A673 (cell line): ENCODE measurements at regions not wholly inside any gene's neighbourhood (a gene's known extent, or its start where the extent isn't known, plus 50 kb on each side); places are given as distances from the start of the nearest gene placed in this dataset.

Experiments
- BruUV-seq: library from RNA; stranded (reverse); fragments of 400-500 nt; replicated peaks from 2 replicates; lab custom pipeline; 2021; lab: Mats Ljungman, UMichigan
- CTCF ChIA-PET: fragments of 300-600 bp; sonication (Branson Sonifier 250); formaldehyde crosslinking; loops from one replicate; lab custom pipeline; 2022; ENCODE audit warnings: antibody characterized with exemption; lab: Charles Lee
- POLR2A ChIA-PET: fragments of 300-600 bp; sonication (Branson Sonifier 250); formaldehyde crosslinking; loops from one replicate; lab custom pipeline; 2022; ENCODE audit warnings: antibody characterized with exemption; ENCODE audit not compliant: low non-redundant PET; lab: Charles Lee
- DNase-seq: peaks from one replicate; pipeline ENCODE4 v3.0.0-alpha.2; 2015; ENCODE audit warnings: low spot score
- H3K27ac ChIP-seq: fragments of 200-600 bp; sonication (generic); 2 replicates; pipeline ENCODE4 v1.5.1; 2016; ENCODE audit warnings: mixed run types, low read depth, mild to moderate bottlenecking, mixed read lengths, antibody characterized with exemption, low read length; ENCODE audit not compliant: poor library complexity, severe bottlenecking
- H3K27me3 ChIP-seq: fragments of 200-600 bp; sonication (generic); replicated peaks from 2 replicates; pipeline ENCODE4 v1.6.1; 2017; ENCODE audit warnings: mixed run types, low read depth, mild to moderate bottlenecking, mixed read lengths, antibody characterized with exemption, low read length; ENCODE audit not compliant: insufficient read depth, poor library complexity
- H3K36me3 ChIP-seq: fragments of 200-600 bp; sonication (generic); 2 replicates; pipeline ENCODE4 v1.6.1; 2016; ENCODE audit warnings: mixed run types, mild to moderate bottlenecking, mixed read lengths, antibody characterized with exemption, low read length; ENCODE audit not compliant: insufficient read depth, poor library complexity, severe bottlenecking
- H3K4me1 ChIP-seq: fragments of 200-600 bp; sonication (generic); 2 replicates; pipeline ENCODE4 v1.6.1; 2017; ENCODE audit warnings: mixed run types, mild to moderate bottlenecking, mixed read lengths, antibody characterized with exemption, low read length; ENCODE audit not compliant: insufficient read depth, poor library complexity, severe bottlenecking
- H3K4me3 ChIP-seq: fragments of 200-600 bp; sonication (generic); 2 replicates; pipeline ENCODE4 v1.5.1; 2016; ENCODE audit warnings: low read depth, mixed run types, mild to moderate bottlenecking, mixed read lengths, low read length; ENCODE audit not compliant: poor library complexity, severe bottlenecking
- H3K9me3 ChIP-seq: fragments of 200-600 bp; sonication (generic); 2 replicates; pipeline ENCODE4 v1.6.1; 2016; ENCODE audit warnings: mixed run types, low read depth, mild to moderate bottlenecking, mixed read lengths, antibody characterized with exemption, low read length; ENCODE audit not compliant: poor library complexity, severe bottlenecking
- EZH2 ChIP-seq: fragments of 200-600 bp; sonication (generic); IDR thresholded peaks from 2 replicates; pipeline ENCODE4 v1.6.1; 2017; ENCODE audit warnings: borderline replicate concordance, low read depth, mild to moderate bottlenecking, mixed read lengths, antibody characterized with exemption, low read length; ENCODE audit not compliant: poor library complexity, severe bottlenecking
- intact Hi-C: fragments of 100-400 bp; cut with micrococcal nuclease; formaldehyde crosslinking; loops from one replicate; pipeline ENCODE4 v1.10.0; 2022; ENCODE audit not compliant: unreplicated experiment
- TF ChIP-seq, protein P1 (sequence below): fragments of 300-800, 200-600 bp; sonication (generic); conservative IDR thresholded peaks from 2 replicates; pipeline ENCODE4 v1.5.1; 2017; ENCODE audit warnings: low read depth, mild to moderate bottlenecking, antibody characterized with exemption, low read length, moderate library complexity, mixed read lengths

DNA sequence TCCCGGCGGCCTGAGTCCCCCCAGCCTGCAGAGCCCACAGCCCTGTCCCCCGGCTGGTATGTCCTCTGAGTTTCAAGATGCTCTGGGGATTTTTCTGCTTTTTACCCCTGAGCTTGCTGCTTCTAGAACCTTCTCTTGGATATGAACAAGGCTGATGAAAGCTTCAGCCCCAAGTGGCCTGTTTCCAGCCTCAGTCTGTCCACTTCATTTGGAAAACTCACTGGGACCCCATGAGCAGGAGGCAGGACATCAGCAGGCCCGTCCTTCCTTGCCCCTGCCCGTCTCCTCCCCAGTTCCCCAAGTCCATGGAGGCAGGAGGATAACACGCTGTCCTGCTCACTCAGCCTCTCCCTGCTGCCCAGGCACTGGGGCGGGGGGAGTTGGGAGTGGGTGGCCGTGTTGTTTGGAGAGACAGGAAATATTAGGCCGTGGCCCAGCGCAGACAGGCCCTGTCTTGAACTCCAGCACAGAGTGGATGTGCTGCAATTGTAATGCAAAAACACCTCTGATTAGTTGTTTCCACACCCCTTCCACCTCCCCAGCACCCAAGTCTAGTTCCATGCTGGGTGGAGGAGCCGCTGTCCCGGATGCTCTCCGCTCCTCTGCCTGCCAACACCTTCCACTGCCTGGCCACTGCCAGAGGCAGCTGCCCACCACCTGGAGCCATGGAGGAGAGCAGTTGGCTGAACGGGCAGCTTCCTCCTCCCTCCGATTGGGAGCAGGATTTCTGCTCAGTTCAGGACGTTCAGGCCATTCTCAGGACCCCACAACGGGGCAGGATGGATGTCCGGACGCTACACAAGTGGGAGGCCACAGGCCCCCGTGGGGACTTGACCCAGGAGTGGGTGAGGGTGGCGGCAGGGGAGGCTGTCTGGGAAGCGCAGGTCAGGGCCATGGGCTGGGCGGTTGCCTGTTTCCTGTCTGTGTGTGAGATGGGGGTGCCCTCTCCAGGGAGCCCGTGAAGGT is 216.9 kb upstream of the GSE1 start:
- POLR2A ChIA-PET, result no interaction called here
- Histone ChIP-seq H3K4me3 (no peak overlapping the region), H3K9me3 (no peaks in the 10 kb centered on the region), H3K27ac (peak overlapping the region; percentile 54), H3K27me3 (no peaks in the 10 kb centered on the region), H3K36me3 (no peaks in the 10 kb centered on the region), H3K4me1 (peaks cover 43% of the 10 kb centered on the region)
- CTCF ChIA-PET, result interaction anchor here (0.6 to 1.5 kb wide), 4 partner anchors 20 to 214 kb away, joined by 3 to 5 read pairs (median 4); no protein-coding TSS in a partner anchor
- DNase-seq, result peak; percentile 50
- intact Hi-C loops, result loop anchor here (10.0 kb wide), 1 partner anchor 281 kb away; the partner anchor contains the start of gene CIBAR2
- BruUV-seq, result no TSS peak
- TF ChIP-seq, protein P1, sequence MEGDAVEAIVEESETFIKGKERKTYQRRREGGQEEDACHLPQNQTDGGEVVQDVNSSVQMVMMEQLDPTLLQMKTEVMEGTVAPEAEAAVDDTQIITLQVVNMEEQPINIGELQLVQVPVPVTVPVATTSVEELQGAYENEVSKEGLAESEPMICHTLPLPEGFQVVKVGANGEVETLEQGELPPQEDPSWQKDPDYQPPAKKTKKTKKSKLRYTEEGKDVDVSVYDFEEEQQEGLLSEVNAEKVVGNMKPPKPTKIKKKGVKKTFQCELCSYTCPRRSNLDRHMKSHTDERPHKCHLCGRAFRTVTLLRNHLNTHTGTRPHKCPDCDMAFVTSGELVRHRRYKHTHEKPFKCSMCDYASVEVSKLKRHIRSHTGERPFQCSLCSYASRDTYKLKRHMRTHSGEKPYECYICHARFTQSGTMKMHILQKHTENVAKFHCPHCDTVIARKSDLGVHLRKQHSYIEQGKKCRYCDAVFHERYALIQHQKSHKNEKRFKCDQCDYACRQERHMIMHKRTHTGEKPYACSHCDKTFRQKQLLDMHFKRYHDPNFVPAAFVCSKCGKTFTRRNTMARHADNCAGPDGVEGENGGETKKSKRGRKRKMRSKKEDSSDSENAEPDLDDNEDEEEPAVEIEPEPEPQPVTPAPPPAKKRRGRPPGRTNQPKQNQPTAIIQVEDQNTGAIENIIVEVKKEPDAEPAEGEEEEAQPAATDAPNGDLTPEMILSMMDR, result no peak
- TF ChIP-seq EZH2, result no peak

DNA sequence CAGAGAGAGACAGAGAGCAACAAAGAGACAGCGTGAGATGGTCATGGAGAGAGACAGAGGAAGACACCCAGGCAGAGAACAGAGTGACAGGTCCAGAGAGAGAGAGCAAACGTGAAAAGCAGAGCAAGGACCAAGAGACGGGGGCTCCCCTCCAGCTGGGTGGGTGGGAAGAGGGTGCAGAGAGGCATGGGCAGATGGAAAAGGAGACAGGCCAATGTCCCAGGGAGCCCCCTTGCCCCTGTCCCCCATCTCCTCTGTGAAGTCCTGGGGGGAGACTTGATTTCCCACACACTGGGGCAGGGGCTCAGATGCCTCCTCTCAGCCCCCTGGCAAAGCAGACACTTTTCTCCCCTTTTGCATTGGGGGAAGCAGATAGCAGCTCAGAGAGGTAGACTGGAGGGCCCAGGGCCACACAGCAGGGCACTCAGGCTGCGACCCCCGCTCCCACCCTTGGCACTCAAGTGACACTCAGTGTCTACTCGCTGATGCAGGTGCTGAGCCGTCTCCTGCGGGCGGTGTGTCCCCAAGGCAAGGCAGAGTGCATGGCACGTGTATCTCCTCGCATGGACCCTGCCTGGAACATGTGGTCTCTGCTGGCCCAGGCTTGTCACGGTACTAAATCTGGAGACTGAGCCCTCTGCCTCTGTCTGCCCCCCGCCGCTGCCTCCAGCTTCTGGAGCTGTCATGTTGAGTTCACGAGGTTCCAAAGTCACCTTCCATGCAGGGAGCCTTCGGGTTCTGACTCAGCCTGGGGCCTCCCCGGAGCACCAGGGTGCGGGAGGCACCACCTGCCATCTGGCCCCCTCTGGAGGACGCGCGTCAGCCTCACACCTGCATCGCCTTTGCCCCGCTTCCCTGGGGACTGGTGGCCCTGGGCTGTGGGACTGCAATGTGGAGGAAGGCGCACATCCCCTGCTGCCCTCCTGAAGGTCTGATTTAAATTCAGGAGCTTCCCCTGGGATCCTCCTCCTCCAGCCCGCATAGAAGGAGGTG is 215.9 kb upstream of the GSE1 start:
- intact Hi-C loops, result loop anchor here (10.0 kb wide), 1 partner anchor 282 kb away; the partner anchor contains the start of gene CIBAR2
- no peak overlapping the region for H3K27ac ChIP-seq
- ChIA-PET POLR2A (no interaction called here), CTCF (interaction anchor here (0.6 kb wide), 1 partner anchor 19 kb away, joined by 3 read pairs; no protein-coding TSS in a partner anchor)
- no TSS peak for BruUV-seq
- no peaks in the 10 kb centered on the region for H3K27me3 ChIP-seq
- H3K9me3 ChIP-seq, result no peaks in the 10 kb centered on the region
- H3K4me1 ChIP-seq, result peaks cover 52% of the 10 kb centered on the region
- no peak overlapping the region for H3K4me3 ChIP-seq
- H3K36me3 ChIP-seq, result no peaks in the 10 kb centered on the region
- no peak for TF ChIP-seq EZH2
- TF ChIP-seq, protein P1, result no peak
- no peak for DNase-seq

DNA sequence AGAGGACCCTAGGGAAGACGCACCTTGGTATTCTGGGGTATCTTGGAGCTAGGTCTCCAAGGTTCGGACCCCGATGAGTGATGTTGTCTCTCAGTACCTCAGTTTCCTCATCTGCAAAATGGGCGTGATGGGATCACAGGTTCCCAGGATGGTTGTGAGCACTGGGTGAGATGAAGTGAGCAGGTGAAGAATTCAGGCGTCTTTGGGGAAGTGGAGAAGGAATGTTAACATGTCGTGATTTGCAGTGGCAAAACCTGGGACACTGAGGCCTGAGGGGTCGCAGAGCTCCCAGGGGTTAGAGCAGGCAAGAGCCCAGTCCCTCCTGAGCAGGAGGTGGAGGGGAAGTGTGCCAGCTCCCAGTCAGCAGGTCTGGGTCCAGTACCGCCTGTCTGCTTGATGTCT is 215.1 kb upstream of the GSE1 start:
- DNase-seq, result no peak
- POLR2A ChIA-PET, result no interaction called here
- TF ChIP-seq, protein P1, result no peak
- no peak for TF ChIP-seq EZH2
- Histone ChIP-seq H3K27ac (no peak overlapping the region), H3K4me3 (no peak overlapping the region), H3K9me3 (no peaks in the 10 kb centered on the region), H3K36me3 (no peaks in the 10 kb centered on the region), H3K4me1 (peaks cover 61% of the 10 kb centered on the region), H3K27me3 (no peaks in the 10 kb centered on the region)
- no TSS peak for BruUV-seq
- CTCF ChIA-PET, result no interaction called here
- intact Hi-C loops, result loop anchor here (10.0 kb wide), 1 partner anchor 283 kb away; the partner anchor contains the start of gene CIBAR2
